ENCODE measurements at regions not wholly inside any gene's neighbourhood (a gene's known extent, or its start where the extent isn't known, plus 50 kb on each side); places are given as distances from the start of the nearest gene placed in this dataset.

GRCh38 chr1:114262337-114262736, 108.7 kb upstream of the SYT6 start:
- ChIA-PET CTCF (no interaction called here), POLR2A (no interaction called here)

GRCh38 chr1:114260805-114261484, 107.3 kb upstream of the SYT6 start:
- ChIA-PET CTCF (no interaction called here), POLR2A (no interaction called here)
- no peak for DNase-seq (ENCODE audit: extremely low spot score)
- no peak for TF ChIP-seq CTCF (IDR thresholded peaks at IDR 0.05; ENCODE audit: control extremely low read depth, extremely low read depth, low read depth, missing control alignments)

More at GRCh38 chr1:114262337-114262736, 108.7 kb upstream of the SYT6 start:
- DNase-seq (ENCODE audit: extremely low spot score), result no peak
- no peak for TF ChIP-seq CTCF (IDR thresholded peaks at IDR 0.05; ENCODE audit: control extremely low read depth, extremely low read depth, low read depth, missing control alignments)

GRCh38 chr1:114259511-114260160, 106.0 kb upstream of the SYT6 start:
- ChIA-PET POLR2A (no interaction called here), CTCF (interaction anchor here (0.9 kb wide), 1 partner anchor 11 kb away, joined by 3 read pairs; no protein-coding TSS in a partner anchor)
- TF ChIP-seq CTCF (IDR thresholded peaks at IDR 0.05; ENCODE audit: control extremely low read depth, extremely low read depth, low read depth, missing control alignments), result no peak
- DNase-seq (ENCODE audit: extremely low spot score), result no peak

- DNase-seq (ENCODE audit: extremely low spot score), result no peak
- ChIA-PET POLR2A (no interaction called here), CTCF (no interaction called here)
- no peak for TF ChIP-seq CTCF (IDR thresholded peaks at IDR 0.05; ENCODE audit: control extremely low read depth, extremely low read depth, low read depth, missing control alignments)
Measured at GRCh38 chr1:114258633-114259032, 105.0 kb upstream of the SYT6 start.

DNA sequence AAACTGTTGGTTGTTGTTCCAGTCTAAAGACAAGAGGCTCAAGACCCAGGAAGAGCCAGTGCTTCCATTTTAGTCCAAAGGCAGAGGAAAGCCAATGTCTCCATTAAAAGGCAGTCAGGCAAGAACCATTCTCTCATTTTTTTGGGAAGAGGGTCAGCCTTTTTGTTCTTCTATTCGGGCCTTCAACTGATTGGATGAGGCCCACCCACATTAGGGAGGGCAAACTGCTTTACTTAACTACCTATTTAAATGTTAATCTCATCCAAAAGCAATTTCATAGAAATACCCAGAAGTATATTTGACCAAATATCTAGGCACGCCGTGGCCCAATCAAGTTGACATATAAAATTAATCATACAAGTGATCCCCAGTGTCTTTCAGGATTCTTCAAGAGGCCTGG, 104.4 kb upstream of the SYT6 start:
- DNase-seq (ENCODE audit: extremely low spot score), result no peak
- ChIA-PET POLR2A (no interaction called here), CTCF (no interaction called here)
- TF ChIP-seq CTCF (IDR thresholded peaks at IDR 0.05; ENCODE audit: control extremely low read depth, extremely low read depth, low read depth, missing control alignments), result no peak

GRCh38 chr1:114257554-114257953, 103.9 kb upstream of the SYT6 start:
- TF ChIP-seq CTCF (IDR thresholded peaks at IDR 0.05; ENCODE audit: control extremely low read depth, extremely low read depth, low read depth, missing control alignments), result no peak
- no peak for DNase-seq (ENCODE audit: extremely low spot score)
- ChIA-PET CTCF (no interaction called here), POLR2A (no interaction called here)

All from GM10248 (cell line).